HEK293 (cell line): ENCODE measurements at regions not wholly inside any gene's neighbourhood (a gene's known extent, or its start where the extent isn't known, plus 50 kb on each side); places are given as distances from the start of the nearest gene placed in this dataset.

ENCODE experiments used
- CTCF ChIA-PET: fragments of 350-600 bp; formaldehyde crosslinking; extraction: SDS; loops from one replicate; lab custom pipeline; 2021; ENCODE audit warnings: antibody characterized with exemption; lab: Yijun Ruan, JAX
- POLR2A ChIA-PET: fragments of 300-600 bp; formaldehyde crosslinking; extraction: SDS; loops from one replicate; lab custom pipeline; 2020; ENCODE audit warnings: antibody characterized with exemption, inconsistent platforms; lab: Yijun Ruan, JAX
- H3K27ac ChIP-seq: fragments of 200-500 bp; sonication (Bioruptor generic); 2 replicates; pipeline ENCODE4 v1.5.1; 2014; ENCODE audit warnings: low read depth, low read length, control low read depth, inconsistent platforms; ENCODE audit errors: extremely low read depth
- H3K36me3 ChIP-seq, 2 experiments: fragments of 200-500 bp in 1 of 2; sonication (Bioruptor generic) in 1 of 2; 1 replicate in 1 of 2; 2 replicates in 1 of 2; pipeline ENCODE4 v1.5.1; 2014 to 2017; ENCODE audit warnings: inconsistent platforms in 2 of 2, low read length in 2 of 2; ENCODE audit not compliant: control insufficient read depth in 2 of 2, insufficient read depth in 1 of 2
- H3K4me1 ChIP-seq: fragments of 200-500 bp; sonication (Bioruptor generic); 2 replicates; pipeline ENCODE4 v1.5.1; 2014; ENCODE audit warnings: mild to moderate bottlenecking, low read length, inconsistent platforms; ENCODE audit not compliant: control insufficient read depth, insufficient read depth
- H3K4me3 ChIP-seq: 2 replicates; pipeline ENCODE4 v1.5.1; 2011; ENCODE audit warnings: low read depth, mild to moderate bottlenecking, control low read depth, low read length, moderate library complexity
- H3K9me3 ChIP-seq: fragments of 200-500 bp; sonication (Bioruptor generic); 2 replicates; pipeline ENCODE4 v1.5.1; 2014; ENCODE audit warnings: low read depth, low read length, inconsistent platforms; ENCODE audit not compliant: control insufficient read depth, insufficient read depth
- BCL11A ChIP-seq: fragments of 450-650 bp; formaldehyde crosslinking; IDR thresholded peaks from 2 replicates; pipeline ENCODE4 v1.5.1; 2016; ENCODE audit warnings: low read depth, missing biosample characterization, missing genetic modification characterization
- MEIS1 ChIP-seq: sonication (generic); formaldehyde crosslinking; IDR thresholded peaks from 2 replicates; pipeline ENCODE4 v1.8.1; 2022; ENCODE audit warnings: missing genetic modification reagents, mild to moderate bottlenecking, borderline replicate concordance
- OSR2 ChIP-seq: fragments of 450-650 bp; formaldehyde crosslinking; IDR thresholded peaks from 2 replicates; pipeline ENCODE4 v1.5.1; 2016; ENCODE audit warnings: missing biosample characterization, missing genetic modification characterization
- TSHZ1 ChIP-seq: fragments of 450-650 bp; formaldehyde crosslinking; IDR thresholded peaks from 2 replicates; pipeline ENCODE4 v1.5.1; 2016; ENCODE audit warnings: missing biosample characterization, missing genetic modification characterization, borderline replicate concordance
- ZBTB6 ChIP-seq: fragments of 450-650 bp; formaldehyde crosslinking; IDR thresholded peaks from 2 replicates; pipeline ENCODE4 v1.5.1; 2017; ENCODE audit warnings: missing biosample characterization, missing genetic modification characterization
- ZFP41 ChIP-seq: fragments of 450-650 bp; formaldehyde crosslinking; IDR thresholded peaks from 2 replicates; pipeline ENCODE4 v1.5.1; 2016; ENCODE audit warnings: missing biosample characterization, missing genetic modification characterization, borderline replicate concordance
- ZNF23 ChIP-seq: fragments of 450-650 bp; formaldehyde crosslinking; IDR thresholded peaks from 2 replicates; pipeline ENCODE4 v1.5.1; 2016; ENCODE audit warnings: missing biosample characterization, missing genetic modification characterization, borderline replicate concordance
- ZNF239 ChIP-seq: fragments of 450-650 bp; formaldehyde crosslinking; IDR thresholded peaks from 2 replicates; pipeline ENCODE4 v1.5.1; 2016; ENCODE audit warnings: missing biosample characterization, missing genetic modification characterization
- ZNF501 ChIP-seq: fragments of 450-650 bp; formaldehyde crosslinking; IDR thresholded peaks from 2 replicates; pipeline ENCODE4 v1.5.1; 2016; ENCODE audit warnings: missing biosample characterization, missing genetic modification characterization
- ZNF704 ChIP-seq: fragments of 450-650 bp; formaldehyde crosslinking; IDR thresholded peaks from 2 replicates; pipeline ENCODE4 v1.5.1; 2016; ENCODE audit warnings: missing biosample characterization, missing genetic modification characterization
- ZNF785 ChIP-seq: fragments of 450-650 bp; formaldehyde crosslinking; IDR thresholded peaks from 2 replicates; pipeline ENCODE4 v1.5.1; 2016; ENCODE audit warnings: missing biosample characterization, missing genetic modification characterization
- ZNF830 ChIP-seq: fragments of 450-650 bp; IDR thresholded peaks from 2 replicates; pipeline ENCODE4 v1.5.0; 2018; ENCODE audit warnings: missing biosample characterization, missing genetic modification characterization, low read depth, mild to moderate bottlenecking, moderate library complexity
- TF ChIP-seq, protein P1 (sequence below): fragments of 450-650 bp; formaldehyde crosslinking; IDR thresholded peaks from 2 replicates; pipeline ENCODE4 v1.5.0; 2017; ENCODE audit warnings: missing biosample characterization, missing genetic modification characterization, borderline replicate concordance
- TF ChIP-seq, protein P2 (sequence below): fragments of 450-650 bp; formaldehyde crosslinking; optimal IDR thresholded peaks from 2 replicates; pipeline ENCODE3; 2016; ENCODE audit warnings: missing biosample characterization, mild to moderate bottlenecking, missing genetic modification characterization
- TF ChIP-seq, protein P3 (sequence below): fragments of 450-650 bp; formaldehyde crosslinking; IDR thresholded peaks from 2 replicates; pipeline ENCODE4 v1.5.1; 2016; ENCODE audit warnings: missing biosample characterization, missing genetic modification characterization

- Histone ChIP-seq H3K36me3 (no peaks in the 10 kb centered on the region), H3K27ac (no peak overlapping the region), H3K4me3 (no peak overlapping the region), H3K4me1 (no peaks in the 10 kb centered on the region), H3K9me3 (no peaks in the 10 kb centered on the region)
- CTCF ChIA-PET, result interaction anchor here (0.6 to 2.1 kb wide), 6 partner anchors 13 to 538 kb away, joined by 3 to 9 read pairs (median 4); no protein-coding TSS in a partner anchor
- POLR2A ChIA-PET, result no interaction called here
- no peak for TF ChIP-seq ZBTB6 (tag by site-specific recombination)
- no peak for TF ChIP-seq ZFP41 (tag by site-specific recombination)
- TF ChIP-seq TSHZ1, result no peak
- TF ChIP-seq MEIS1 (CRISPR knock-in tag), result no peak
- TF ChIP-seq, protein P1, sequence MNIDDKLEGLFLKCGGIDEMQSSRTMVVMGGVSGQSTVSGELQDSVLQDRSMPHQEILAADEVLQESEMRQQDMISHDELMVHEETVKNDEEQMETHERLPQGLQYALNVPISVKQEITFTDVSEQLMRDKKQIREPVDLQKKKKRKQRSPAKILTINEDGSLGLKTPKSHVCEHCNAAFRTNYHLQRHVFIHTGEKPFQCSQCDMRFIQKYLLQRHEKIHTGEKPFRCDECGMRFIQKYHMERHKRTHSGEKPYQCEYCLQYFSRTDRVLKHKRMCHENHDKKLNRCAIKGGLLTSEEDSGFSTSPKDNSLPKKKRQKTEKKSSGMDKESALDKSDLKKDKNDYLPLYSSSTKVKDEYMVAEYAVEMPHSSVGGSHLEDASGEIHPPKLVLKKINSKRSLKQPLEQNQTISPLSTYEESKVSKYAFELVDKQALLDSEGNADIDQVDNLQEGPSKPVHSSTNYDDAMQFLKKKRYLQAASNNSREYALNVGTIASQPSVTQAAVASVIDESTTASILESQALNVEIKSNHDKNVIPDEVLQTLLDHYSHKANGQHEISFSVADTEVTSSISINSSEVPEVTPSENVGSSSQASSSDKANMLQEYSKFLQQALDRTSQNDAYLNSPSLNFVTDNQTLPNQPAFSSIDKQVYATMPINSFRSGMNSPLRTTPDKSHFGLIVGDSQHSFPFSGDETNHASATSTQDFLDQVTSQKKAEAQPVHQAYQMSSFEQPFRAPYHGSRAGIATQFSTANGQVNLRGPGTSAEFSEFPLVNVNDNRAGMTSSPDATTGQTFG (tag by site-specific recombination), result no peak
- TF ChIP-seq ZNF704 (tag by site-specific recombination), result no peak
- no peak for TF ChIP-seq BCL11A (tag by site-specific recombination)
- no peak for TF ChIP-seq OSR2 (tag by site-specific recombination)
- TF ChIP-seq, protein P2, sequence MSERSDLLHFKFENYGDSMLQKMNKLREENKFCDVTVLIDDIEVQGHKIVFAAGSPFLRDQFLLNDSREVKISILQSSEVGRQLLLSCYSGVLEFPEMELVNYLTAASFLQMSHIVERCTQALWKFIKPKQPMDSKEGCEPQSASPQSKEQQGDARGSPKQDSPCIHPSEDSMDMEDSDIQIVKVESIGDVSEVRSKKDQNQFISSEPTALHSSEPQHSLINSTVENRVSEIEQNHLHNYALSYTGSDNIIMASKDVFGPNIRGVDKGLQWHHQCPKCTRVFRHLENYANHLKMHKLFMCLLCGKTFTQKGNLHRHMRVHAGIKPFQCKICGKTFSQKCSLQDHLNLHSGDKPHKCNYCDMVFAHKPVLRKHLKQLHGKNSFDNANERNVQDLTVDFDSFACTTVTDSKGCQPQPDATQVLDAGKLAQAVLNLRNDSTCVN (tag by site-specific recombination), result no peak
Observed at GRCh38 chr13:79680485-79680884, 199.5 kb downstream of the NDFIP2 start.

DNA sequence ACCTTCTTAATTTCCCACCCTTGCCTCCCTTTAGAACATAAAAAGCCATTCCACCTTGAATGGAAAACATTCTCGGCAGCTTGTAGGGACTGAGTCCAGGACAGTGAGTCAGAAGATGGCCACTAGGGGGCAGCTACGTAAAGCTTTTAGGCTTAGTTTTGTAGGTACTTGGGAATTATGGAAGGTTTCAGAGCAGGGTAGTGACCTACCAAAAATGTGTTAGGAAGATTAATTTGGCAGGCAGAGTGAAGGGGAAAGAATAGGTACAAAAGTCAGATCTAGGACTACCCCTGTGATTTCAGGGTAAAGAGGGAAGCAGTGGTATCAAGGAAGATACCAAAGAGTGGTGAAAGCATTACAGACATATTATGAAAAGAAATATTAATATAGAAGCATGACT lies 198.4 kb downstream of the NDFIP2 start:
- no peak overlapping the region for H3K27ac ChIP-seq
- no peaks in the 10 kb centered on the region for H3K4me1 ChIP-seq
- CTCF ChIA-PET, result interaction anchor here (0.6 to 2.1 kb wide), 26 partner anchors 8 to 1338 kb away, joined by 3 to 7 read pairs (median 3); partner anchors contain the start of gene SPRY2
- POLR2A ChIA-PET, result interaction anchor here (1.1 kb wide), 1 partner anchor 662 kb away, joined by 4 read pairs; the partner anchor contains the start of gene SPRY2
- no peaks in the 10 kb centered on the region for H3K36me3 ChIP-seq
- no peaks in the 10 kb centered on the region for H3K9me3 ChIP-seq
- H3K4me3 ChIP-seq, result no peak overlapping the region
- no peak for TF ChIP-seq ZNF830 (tag by site-specific recombination)
- TF ChIP-seq ZNF785 (tag by site-specific recombination), result no peak
- TF ChIP-seq ZNF239, result no peak
- TF ChIP-seq, protein P1 (tag by site-specific recombination), result no peak
- no peak for TF ChIP-seq TSHZ1
- TF ChIP-seq, protein P3, sequence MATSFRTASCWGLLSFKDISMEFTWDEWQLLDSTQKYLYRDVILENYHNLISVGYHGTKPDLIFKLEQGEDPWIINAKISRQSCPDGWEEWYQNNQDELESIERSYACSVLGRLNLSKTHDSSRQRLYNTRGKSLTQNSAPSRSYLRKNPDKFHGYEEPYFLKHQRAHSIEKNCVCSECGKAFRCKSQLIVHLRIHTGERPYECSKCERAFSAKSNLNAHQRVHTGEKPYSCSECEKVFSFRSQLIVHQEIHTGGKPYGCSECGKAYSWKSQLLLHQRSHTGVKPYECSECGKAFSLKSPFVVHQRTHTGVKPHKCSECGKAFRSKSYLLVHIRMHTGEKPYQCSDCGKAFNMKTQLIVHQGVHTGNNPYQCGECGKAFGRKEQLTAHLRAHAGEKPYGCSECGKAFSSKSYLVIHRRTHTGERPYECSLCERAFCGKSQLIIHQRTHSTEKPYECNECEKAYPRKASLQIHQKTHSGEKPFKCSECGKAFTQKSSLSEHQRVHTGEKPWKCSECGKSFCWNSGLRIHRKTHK, result no peak
- TF ChIP-seq ZNF501, result peak; percentile 67; the same call in 1 of the 2 replicates
- TF ChIP-seq ZNF23 (tag by site-specific recombination), result no peak
